Pons (tissue), 1 donor: ENCODE measurements at regions not wholly inside any gene's neighbourhood (a gene's known extent, or its start where the extent isn't known, plus 50 kb on each side); places are given as distances from the start of the nearest gene placed in this dataset.

Experiments used
- DNase-seq: peaks from one replicate; pipeline ENCODE4 v3.0.0-alpha.2; 2016; ENCODE audit warnings: low spot score

DNA sequence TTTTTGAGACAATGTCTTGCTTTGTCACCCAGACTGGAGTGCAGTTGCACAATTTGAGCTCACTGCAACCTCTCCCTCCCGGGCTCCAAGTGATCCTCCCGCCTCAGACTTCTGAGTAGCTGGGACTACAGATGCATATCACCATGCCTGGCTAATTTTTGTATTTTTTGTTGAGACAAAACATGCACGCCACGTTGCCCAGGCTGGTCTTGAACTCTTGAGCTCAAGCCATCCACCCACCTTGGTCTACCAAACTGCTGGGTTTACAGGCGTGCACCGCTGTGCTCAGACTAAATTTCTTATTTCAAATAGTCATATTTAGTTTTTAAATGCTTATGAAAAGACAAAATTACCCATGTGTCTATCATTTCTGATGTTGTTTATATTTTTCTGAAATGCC, 2324.1 kb downstream of the MAT2B start:
- DNase-seq, result no peak

DNA sequence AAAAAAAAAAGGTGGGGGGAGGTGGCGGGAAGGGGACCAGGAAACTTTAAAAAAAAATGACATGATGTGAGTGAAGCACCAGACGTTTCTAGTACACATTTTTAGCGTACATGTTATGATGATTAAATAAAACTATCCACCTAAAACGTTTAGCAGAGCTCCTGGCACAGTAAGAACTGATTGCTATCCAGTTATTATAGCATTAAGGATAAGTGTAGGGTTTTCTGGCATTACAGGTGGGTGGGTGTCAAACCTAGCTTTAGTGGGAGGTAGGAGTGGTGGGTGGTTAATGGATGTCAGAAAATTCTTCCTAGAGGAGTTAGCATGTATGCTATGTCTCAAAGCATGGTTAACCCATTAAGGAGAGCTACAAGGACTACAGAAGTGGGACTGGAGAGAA, 2329.5 kb downstream of the MAT2B start:
- no peak for DNase-seq

DNA sequence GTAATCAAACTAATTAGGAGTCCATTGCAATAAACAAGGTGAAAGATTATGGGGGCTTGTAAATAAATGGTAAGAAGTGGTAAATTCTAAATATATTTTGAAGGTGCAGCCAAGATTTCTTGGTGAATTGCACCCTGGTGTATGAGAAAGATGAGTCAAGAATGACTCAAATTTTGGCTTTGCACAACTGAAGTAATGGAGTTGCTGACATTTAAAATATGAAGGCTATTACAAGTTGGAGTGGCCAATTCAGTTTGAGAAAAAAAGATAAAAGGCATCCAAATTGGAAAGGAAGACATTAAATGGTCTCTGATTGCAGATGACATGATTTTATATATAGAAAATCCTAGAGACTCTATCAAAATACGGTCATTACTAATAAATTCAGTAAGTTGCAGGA, 2330.6 kb downstream of the MAT2B start:
- DNase-seq, result no peak

DNA sequence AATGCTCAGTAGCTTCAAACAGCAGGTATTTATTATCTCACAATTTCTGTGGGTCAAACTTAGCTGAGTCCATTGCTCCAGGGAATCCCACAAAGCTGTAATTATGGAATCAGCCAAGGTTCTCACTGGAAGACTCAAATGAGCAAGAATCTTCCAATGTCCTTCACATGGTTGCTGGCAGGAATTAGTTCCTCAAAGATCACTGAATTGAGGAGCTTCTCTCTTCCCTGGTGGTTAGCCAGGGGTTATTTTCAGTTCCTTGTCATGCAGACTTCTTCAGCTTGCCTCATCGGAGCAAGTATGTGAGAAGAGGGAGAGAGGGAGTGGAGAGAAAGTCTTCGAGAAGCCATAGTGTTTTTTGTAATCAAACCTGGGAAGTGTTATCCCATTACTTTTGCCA, 2331.9 kb downstream of the MAT2B start:
- no peak for DNase-seq

DNA sequence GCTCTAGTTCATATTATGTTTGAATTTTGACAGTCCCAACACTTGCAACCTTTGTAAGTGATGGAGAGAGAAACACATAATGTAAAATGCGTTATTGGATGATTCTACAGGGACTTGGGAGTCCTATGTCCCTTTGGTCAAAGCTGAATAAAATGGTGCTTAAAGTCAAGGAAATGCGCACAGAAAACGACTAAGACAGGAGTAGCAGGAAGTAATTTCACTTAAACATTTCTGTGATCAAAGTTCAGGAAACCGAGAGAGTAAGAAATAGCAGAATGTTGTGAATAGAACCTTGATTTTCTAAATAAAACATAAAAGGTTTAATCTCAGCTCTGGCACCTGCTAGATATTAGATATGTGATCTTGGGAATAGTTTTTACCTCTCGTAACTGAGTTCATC, 2339.2 kb downstream of the MAT2B start:
- no peak for DNase-seq

DNA sequence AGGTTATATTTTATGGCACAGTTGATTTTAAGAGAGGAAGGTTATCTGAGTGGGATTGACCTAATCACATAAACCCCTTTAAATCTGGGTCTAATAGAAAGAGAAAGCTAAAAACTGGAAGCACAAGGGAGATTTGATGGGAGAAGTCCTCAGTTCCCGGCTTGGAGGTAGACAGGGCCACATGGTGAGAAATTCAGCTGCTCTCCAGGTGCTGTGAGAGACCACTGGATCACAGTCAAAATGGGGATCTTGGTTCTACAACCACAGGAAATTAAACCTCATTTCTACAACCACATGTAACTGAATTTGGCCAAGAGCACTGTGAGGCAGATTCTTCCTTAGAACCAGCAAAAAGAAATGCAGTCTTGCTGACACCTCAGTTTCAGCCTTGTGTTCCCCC, 2352.7 kb downstream of the MAT2B start:
- DNase-seq, result no peak

DNA sequence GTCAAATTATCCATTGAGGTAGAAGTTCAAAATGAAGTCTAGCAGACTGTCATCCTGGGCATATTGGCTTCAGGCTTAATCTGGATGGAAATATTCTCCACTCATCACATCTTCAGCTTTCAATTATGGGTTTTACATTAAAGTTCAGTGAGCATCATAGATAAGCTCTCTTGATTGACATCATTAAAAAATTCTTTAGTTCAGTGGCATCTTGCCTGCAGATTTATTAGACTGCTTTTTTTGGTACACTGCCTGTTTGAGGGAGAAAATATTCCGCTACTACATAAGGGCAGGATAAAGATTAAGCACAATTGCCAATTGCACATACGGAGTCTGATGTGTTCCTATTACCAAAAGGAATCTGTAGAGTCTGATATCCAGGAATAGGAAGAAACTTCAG, 2353.8 kb downstream of the MAT2B start:
- no peak for DNase-seq

DNA sequence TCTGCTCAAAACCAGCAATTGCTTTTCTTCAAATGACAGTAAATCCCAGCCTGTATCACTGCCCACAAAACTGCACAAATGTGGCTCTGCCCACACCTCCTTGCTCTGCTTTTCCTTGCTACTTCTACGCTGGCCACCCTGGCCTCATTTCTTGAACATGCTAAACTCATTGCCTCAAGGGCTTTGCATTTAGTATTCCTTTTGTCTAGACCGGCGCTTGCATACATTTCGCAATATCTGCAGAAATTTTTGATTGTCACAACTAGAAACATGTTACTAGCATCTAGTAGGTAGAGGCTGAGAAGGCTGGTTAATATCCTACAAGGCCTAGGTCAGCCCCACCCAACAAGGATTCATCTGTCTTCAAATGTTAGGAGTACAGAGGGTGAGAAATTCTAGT, 2357.8 kb downstream of the MAT2B start:
- DNase-seq, result no peak

DNA sequence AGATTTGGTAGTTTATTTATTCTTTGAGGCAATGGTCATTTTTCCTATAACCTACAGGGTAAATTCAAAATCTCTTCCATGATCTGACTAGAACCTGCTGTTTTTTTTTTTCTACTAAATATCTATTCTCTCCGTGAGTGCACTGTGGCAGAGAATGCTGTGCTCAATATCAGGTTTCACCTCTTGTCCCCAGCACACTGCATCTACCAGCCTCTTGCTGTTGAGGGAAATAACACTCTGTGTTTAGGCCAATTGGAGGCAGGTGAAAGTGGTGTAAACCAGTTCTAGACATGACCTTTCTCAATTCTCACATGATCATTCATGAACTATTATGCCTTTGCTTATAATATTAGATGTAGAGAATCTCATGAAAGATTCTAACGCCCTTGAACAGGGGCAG, 2365.9 kb downstream of the MAT2B start:
- no peak for DNase-seq

DNA sequence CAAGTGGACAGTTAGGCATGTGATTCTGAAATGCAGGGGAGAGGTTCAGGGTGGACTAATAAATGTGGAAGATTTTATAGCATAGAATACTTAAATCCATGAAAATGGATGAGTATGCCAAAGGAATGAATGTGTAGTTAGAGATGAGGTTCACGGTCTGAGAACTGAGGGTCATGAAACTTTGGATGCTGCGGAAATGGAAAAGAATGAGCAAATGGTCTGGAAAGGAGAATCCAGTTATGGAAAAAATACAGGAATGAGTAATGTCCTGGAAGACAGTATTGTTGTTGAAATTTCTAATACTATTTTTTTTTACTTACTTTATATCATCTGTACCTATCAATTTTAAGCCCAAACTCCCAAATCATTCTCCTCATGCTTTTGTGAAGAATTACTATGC, 2369.4 kb downstream of the MAT2B start:
- no peak for DNase-seq

DNA sequence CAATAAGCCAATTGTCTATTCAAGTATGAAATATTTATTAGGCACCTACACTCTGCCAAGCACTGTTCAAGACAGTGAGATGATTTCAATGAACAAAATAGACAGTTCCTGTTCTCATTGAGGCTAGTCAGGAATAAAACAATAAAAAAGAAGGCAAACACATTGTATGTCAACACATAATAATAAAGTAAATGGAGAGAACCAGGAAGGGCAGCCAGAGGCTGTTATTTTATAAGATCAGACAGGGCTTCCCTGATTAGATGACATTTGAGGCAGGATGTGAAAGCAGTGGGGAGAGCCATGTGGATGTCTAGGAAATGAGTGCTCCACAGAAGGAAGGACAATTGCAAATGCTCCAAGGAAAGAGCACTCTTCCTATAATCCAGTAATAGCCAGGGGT, 2371.1 kb downstream of the MAT2B start:
- DNase-seq, result no peak

DNA sequence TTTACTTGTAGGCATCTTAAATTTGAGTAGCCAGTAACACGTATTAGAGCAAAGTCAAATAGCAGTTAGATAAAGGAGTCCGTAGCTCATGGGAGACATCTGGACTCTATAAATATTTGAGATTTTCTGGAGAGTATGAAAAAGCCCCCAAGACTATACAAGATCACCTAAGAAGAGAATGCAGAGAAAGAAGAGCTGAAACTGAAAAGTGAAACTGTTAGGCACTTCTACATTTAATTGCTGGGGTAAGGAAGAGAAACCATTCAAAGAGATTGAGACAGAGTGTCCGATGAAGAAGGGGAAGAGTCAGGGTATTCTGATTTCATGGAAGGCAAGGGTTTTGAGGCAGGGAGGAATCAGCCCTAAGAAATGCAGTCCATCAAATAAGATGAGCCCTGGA, 2372.1 kb downstream of the MAT2B start:
- no peak for DNase-seq

DNA sequence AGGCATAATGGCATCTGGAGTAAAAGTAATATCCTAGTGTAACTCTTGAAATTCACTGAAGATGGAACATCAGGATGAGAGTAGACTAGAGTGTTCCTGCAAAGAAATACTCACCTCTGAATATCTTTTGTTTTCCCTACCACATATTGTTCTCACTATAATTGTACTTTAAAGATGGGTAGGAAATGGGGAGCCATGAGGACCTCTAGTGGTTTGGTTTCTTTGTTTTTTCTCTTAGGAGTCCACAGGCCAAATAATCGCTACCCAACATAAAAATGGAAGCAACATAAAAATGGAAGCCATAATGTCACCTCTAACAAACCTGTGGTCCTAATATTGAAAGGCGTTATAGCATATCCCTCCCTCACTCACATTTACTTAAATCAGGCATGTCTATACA, 2375.8 kb downstream of the MAT2B start:
- DNase-seq, result no peak

DNA sequence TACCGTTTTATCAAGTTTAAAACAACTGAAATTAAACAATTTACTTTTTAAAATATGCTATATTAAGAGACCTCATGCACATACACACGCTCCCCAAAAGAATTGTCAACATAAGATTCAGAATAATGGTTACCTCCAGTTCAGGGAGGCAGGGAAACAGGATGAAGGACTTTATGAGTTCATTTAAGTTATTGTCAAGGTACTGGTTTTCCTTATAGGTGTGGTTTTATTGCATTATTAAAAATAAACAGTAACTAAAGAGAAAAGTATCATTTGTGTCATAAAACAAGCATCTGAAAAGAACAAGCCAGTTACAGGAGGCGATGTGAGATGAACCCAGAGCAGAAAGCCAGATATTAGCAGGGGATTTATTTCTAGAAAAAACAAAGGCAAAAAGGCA, 2376.7 kb downstream of the MAT2B start:
- DNase-seq, result no peak

DNA sequence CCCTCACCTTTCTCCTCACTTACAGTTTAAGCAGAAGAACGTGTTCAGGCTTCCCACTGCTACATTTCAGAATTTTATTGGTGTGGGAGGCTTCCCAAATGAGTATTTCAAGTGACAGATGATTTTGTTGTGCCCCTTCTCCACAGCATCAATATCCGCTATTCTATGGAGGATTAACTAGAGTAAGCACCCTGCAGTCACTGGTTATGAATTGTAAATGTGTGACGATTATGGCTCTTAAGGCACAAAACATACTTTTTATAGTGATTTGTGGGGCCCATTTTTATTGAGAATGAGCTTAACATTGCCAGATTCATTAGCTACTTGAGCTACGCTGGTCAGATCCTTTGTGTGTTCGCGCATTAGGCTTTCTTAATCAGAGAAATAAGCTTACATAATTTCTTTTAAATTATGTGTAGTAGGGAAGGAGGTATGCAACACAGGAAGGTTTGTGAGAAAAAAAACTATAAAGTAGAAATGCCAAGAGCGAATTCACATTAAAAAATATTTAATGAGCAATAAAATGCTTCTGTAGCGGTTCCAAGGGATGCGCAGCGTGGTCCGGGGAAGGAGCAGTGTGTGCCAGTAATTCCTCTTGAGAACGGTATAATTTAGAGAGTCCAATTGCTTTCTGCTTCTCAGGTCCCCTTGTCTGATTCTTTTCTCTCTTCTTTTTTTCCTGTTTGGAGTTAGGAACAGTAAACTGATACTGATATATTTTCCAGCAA, 2380.4 kb downstream of the MAT2B start:
- DNase-seq, result no peak

DNA sequence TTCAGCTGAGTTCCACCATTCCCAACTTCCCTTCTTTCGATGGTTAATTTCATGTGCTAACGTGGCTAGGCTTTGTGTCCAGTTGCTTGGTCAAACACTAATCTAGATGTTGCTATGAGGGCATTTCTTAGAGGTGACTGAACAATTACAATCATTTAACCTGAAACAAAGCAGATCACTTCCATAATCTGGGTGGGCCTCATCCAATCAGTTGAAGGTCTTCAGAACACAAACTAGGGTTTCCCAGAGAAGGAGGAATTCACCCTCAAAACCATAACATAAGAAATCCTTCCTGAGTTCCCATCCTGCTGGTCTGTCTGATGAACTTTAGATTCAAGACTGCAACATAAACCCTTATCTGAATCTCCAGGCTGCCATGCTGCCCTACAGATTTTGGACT, 2381.7 kb downstream of the MAT2B start:
- no peak for DNase-seq

DNA sequence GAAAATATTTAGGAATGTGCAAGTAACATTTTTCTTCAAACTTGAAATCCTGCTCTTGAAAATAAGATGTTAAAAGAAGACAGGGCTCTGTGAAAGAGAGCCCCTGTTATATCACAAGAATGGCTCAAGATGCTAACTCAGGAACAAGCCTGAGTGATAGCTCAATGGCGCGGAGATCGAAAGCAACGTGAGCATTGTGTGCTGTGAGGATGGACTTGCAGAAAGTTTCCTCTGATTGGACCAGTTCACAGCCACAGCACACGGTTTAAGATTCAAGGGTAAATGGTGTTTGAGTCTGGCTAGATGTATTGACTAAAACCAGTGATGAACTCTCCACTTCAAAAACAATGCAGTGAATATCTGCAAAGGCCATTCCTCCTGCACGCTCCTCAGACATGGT, 2387.0 kb downstream of the MAT2B start:
- DNase-seq, result no peak

DNA sequence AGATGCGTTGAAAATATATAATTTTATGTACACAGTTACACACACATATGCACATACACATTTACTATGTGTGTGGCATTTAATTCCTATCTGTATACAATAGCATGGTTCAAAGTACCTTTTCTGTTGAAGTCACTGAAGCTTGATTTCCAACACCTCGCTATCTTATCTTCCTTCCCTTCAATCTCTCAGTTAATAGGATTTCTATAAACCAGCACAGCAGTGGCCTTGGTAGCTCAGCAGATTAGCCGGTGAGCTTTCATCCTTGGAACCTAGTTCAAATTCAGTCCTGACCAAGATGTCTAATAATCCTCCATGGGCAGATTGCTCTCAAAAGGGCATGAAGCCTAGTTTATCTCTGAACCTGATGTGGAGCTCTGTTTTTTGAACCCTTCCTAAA, 2389.5 kb downstream of the MAT2B start:
- DNase-seq, result no peak

DNA sequence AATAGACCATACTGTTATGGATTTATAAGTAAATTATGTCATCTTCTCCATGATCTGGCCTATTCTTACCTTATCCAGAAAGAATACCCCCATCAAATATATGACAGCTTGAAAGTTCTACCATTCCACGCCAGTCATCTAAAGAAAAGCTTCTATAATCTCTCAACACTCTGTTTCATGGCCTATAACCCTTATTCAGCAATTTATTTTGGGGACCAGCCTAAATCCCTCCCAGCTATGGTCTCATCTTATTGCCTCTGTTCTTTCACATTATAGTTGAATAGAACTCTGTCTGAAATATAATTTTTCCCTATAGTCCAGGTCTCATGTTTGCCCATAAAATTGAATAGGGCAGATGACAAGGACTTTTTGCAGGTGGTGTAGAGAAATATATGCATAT, 2387.6 kb upstream of the WWC1 start:
- no peak for DNase-seq

DNA sequence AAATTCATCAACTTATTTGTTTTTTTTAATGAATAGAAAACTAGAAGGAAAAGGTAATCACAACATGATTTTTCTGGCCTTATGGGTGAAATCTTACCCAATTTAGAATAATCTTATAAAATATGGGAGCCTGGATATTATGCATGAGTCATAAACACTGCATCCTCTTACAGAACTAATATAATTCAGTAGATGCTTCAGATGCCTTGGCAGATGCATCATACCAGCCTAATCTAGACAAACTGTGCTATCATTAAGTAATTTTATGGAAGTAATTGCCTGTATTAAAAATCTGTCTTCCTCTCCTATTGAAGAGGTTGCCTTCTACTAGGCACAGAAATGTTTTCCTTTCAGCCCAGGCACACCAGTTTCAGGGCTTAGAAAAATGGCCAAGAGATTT, 2384.6 kb upstream of the WWC1 start:
- DNase-seq, result no peak

DNA sequence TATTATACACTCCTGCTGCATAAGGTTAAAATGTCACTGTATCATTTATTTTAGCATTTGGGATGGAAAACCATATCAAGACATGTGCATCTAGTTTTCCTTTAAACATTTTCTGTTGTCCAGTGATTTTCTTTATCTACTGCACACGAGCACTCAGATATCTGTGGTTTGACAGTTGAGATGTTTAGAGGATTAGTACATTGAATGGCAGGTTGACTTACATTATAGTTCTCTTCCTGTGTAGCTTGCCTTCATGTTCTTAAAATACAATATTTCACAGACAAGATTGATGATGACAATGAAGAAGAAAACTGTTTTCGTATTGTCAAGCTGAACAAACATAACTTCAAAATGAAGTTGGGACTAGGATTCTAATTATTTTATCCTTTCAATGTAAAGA, 2378.4 kb upstream of the WWC1 start:
- DNase-seq, result no peak

DNA sequence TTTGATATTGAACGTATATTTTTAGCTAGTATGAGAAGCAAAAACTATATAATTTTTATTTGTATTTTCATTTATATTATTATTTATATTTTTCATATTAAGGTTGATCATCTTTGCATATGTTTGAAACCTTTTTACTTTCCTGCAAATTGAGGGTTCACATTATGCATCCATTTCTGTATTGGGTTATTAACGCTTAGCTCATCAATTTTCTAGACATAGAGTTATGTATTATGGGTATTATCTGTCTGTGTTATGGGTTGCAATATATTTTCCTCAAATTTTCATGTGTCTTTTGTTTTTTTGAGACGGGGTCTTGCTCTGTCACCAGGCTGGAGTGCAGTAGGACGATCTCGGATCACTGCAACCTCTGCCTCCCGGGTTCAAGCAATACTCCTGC, 2377.0 kb upstream of the WWC1 start:
- DNase-seq, result no peak

DNA sequence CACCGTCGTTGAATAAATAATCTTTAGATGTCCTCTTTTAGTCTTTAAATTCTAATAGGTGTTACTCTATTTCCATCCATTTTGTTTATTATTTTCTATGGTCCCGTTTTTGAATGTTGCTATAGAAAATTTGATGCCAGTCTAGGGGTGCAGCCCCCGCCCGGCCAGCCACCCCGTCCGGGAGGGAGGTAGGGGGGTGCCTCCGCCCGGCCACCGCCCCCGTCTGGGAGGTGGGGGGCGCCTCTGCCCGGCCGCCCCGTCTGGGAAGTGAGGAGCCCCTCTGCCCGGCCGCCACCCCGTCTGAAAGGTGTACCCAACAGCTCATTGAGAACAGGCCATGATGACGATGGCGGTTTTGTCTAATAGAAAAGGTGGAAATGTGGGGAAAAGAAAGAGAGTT, 2372.2 kb upstream of the WWC1 start:
- no peak for DNase-seq

DNA sequence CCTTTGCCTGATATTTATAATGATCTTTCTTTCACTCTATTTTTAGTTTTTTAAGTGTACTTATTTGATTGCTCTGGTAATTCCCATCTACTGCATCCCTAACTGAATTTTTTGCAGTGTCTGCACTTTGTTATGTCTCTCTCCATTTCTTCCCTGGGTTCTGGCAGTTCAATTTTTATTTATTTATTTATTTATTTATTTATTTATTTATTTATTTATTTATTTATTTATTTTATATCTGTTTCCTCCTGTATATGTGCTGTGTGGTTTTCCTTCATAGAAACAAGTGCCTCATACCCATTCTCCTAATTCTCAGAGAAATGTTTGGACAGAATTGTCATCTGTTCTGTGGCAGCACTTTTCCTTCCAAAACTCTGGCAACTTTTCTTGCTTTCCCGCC, 2370.8 kb upstream of the WWC1 start:
- no peak for DNase-seq

DNA sequence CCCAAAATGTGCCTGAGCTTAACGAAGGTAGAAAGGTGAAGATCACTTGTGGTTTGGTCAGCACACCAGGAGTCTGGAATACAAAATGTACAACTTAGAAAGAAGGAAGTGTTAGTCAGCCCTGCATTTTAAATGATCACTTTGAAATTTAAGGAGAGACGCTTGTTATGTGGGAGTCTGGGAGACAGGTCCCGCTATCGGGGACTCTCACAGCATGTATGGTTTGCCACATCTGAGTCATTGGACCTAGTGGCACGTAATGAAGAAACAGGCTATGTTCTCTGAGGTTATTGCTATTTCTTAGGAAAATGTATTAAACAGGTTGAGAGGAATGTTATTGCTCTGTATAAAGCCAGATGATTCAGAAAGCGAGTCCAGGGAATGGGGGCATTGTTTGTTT, 2362.5 kb upstream of the WWC1 start:
- DNase-seq, result no peak
